HG03457 (cell line): ENCODE measurements at regions not wholly inside any gene's neighbourhood (a gene's known extent, or its start where the extent isn't known, plus 50 kb on each side); places are given as distances from the start of the nearest gene placed in this dataset.
"Not testable (repeated sequence)": the region's sequence is repeated elsewhere in the genome, so short reads cannot be mapped to it uniquely, and the experiment has no call there.

Source experiments
- ATAC-seq: cut with Tn5 transposase; IDR thresholded peaks from one replicate; pipeline ENCODE4 v1.9.1; 2021; ENCODE audit warnings: moderate number of reproducible peaks; ENCODE audit not compliant: unreplicated experiment

GRCh38 chrY:22883569-22883968 is 100.5 kb upstream of the BPY2 start:
- not testable (repeated sequence) for ATAC-seq

GRCh38 chrY:22887949-22888348 is 96.1 kb upstream of the BPY2 start:
- peak; percentile 99 for ATAC-seq

GRCh38 chrY:22903503-22904192 is 80.4 kb upstream of the BPY2 start:
- not testable (repeated sequence) for ATAC-seq

- not testable (repeated sequence) for ATAC-seq
Measured at GRCh38 chrY:22915069-22915468, 69.0 kb upstream of the BPY2 start.

- ATAC-seq, result not testable (repeated sequence)
Measured at GRCh38 chrY:22927667-22928066, 56.4 kb upstream of the BPY2 start.

GRCh38 chrY:22933454-22933853 is 50.6 kb upstream of the BPY2 start:
- ATAC-seq, result not testable (repeated sequence)
